CD4-positive, alpha-beta T cell (primary cell): ENCODE measurements at regions not wholly inside any gene's neighbourhood (a gene's known extent, or its start where the extent isn't known, plus 50 kb on each side); places are given as distances from the start of the nearest gene placed in this dataset.

Experiments used
- ATAC-seq: fragments of 200-7000 bp; cut with Tn5 transposase; one replicate; pipeline ENCODE4 v1.10.0; 2022; ENCODE audit warnings: mild to moderate bottlenecking; ENCODE audit not compliant: poor library complexity
- CTCF ChIA-PET: fragments of 350-600 bp; sonication (Branson Sonifier 250); formaldehyde crosslinking; loops from one replicate; lab custom pipeline; 2021; ENCODE audit warnings: antibody characterized with exemption, inconsistent platforms; lab: Charles Lee
- POLR2A ChIA-PET: fragments of 350-600 bp; sonication (Branson Sonifier 250); formaldehyde crosslinking; loops from one replicate; lab custom pipeline; 2021; ENCODE audit warnings: antibody characterized with exemption, inconsistent platforms; lab: Charles Lee
- DNase-seq, 14 experiments: peaks; one replicate each; pipeline ENCODE4 v3.0.0-alpha.2; 2013 to 2020; ENCODE audit warnings: mixed read lengths in 2 of 14
- H3K27ac ChIP-seq, 2 donors: one replicate each; pipeline versions ENCODE4 v1.5.1 to v1.7.0; 2013; ENCODE audit warnings: low read length in 2 of 2, low read depth in 1 of 2, mild to moderate bottlenecking in 1 of 2
- H3K27me3 ChIP-seq, 2 experiments: 1 replicate in 1 of 2; 2 replicates in 1 of 2; pipeline versions ENCODE4 v1.6.1 to v1.7.0; 2013; ENCODE audit warnings: low read length in 2 of 2, control low read depth in 1 of 2, mild to moderate bottlenecking in 1 of 2, moderate library complexity in 1 of 2; ENCODE audit not compliant: insufficient read depth in 2 of 2, control insufficient read depth in 1 of 2
- H3K36me3 ChIP-seq: one replicate; pipeline ENCODE4 v1.6.1; 2013; ENCODE audit warnings: low read length, control low read depth; ENCODE audit not compliant: insufficient read depth
- H3K4me1 ChIP-seq: one replicate; pipeline ENCODE4 v1.6.1; 2013; ENCODE audit warnings: low read length, control low read depth; ENCODE audit not compliant: insufficient read depth
- H3K4me3 ChIP-seq: one replicate; pipeline ENCODE4 v1.5.1; 2013; ENCODE audit warnings: mild to moderate bottlenecking, low read length, moderate library complexity
- H3K9me3 ChIP-seq, 2 experiments: 1 replicate in 1 of 2; 2 replicates in 1 of 2; pipeline versions ENCODE4 v1.6.1 to v1.7.0; 2013; ENCODE audit warnings: low read length in 2 of 2, mild to moderate bottlenecking in 2 of 2, control low read depth in 1 of 2, moderate library complexity in 1 of 2; ENCODE audit not compliant: control insufficient read depth in 1 of 2, insufficient read depth in 1 of 2
- H3K27ac Mint-ChIP-seq: one replicate; pipeline ENCODE4 v1.8.0; 2020; ENCODE audit warnings: mixed read lengths
- H3K27me3 Mint-ChIP-seq: one replicate; pipeline ENCODE4 v1.8.0; 2021; ENCODE audit warnings: mixed read lengths
- H3K36me3 Mint-ChIP-seq: one replicate; pipeline ENCODE4 v1.8.0; 2021; ENCODE audit warnings: low read depth, mixed read lengths
- H3K4me1 Mint-ChIP-seq: one replicate; pipeline ENCODE4 v1.8.0; 2021; ENCODE audit warnings: low read depth, mixed read lengths
- H3K4me3 Mint-ChIP-seq: one replicate; pipeline ENCODE4 v1.8.0; 2020; ENCODE audit warnings: mild to moderate bottlenecking, mixed read lengths
- H3K9me3 Mint-ChIP-seq: one replicate; pipeline ENCODE4 v1.8.0; 2020; ENCODE audit warnings: mixed read lengths
- CTCF ChIP-seq: fragments of 200-600 bp; IDR thresholded peaks from one replicate; pipeline ENCODE4 v1.8.0; 2022; ENCODE audit warnings: antibody characterized with exemption, mild to moderate bottlenecking
- intact Hi-C, 2 experiments: fragments of 100-400 bp; cut with DNase I in 1 of 2; cut with micrococcal nuclease in 1 of 2; formaldehyde crosslinking; loops; one replicate each; pipeline versions ENCODE4 v1.15.1 to v1.9.0; 2023 to 2025; cut with DNase I, micrococcal nuclease

GRCh38 chrX:98338544-98338943 is 1454.8 kb downstream of the RPA4 start:
- no peak for ATAC-seq

GRCh38 chrX:98350940-98351339 is 1467.2 kb downstream of the RPA4 start:
- Histone ChIP-seq H3K4me3 (no peak overlapping the region), H3K4me1 (no peaks in the 10 kb centered on the region), H3K9me3 (peaks cover 0 to 3% of the 10 kb centered on the region in 2 experiments), H3K27me3 (no peaks in the 10 kb centered on the region), H3K27ac (no peak overlapping the region), H3K36me3 (no peaks in the 10 kb centered on the region)
- H3K4me3 Mint-ChIP-seq, result no peak overlapping the region
- POLR2A ChIA-PET, result no interaction called here
- H3K36me3 Mint-ChIP-seq, result no peaks in the 10 kb centered on the region
- intact Hi-C loops, result no loop called here
- ATAC-seq, result no peak
- H3K9me3 Mint-ChIP-seq, result no peaks in the 10 kb centered on the region
- no peak overlapping the region for H3K27ac Mint-ChIP-seq
- TF ChIP-seq CTCF, result no peak
- no peaks in the 10 kb centered on the region for H3K27me3 Mint-ChIP-seq
- DNase-seq, result no peak
- CTCF ChIA-PET, result no interaction called here
- no peaks in the 10 kb centered on the region for H3K4me1 Mint-ChIP-seq

More at GRCh38 chrX:98338544-98338943, 1454.8 kb downstream of the RPA4 start:
- Mint-ChIP-seq H3K9me3 (no peaks in the 10 kb centered on the region), H3K36me3 (no peaks in the 10 kb centered on the region), H3K27ac (no peak overlapping the region), H3K4me3 (no peak overlapping the region), H3K4me1 (no peaks in the 10 kb centered on the region), H3K27me3 (no peaks in the 10 kb centered on the region)
- Histone ChIP-seq H3K4me1 (no peaks in the 10 kb centered on the region), H3K36me3 (no peaks in the 10 kb centered on the region), H3K4me3 (no peak overlapping the region), H3K9me3 (no peaks in the 10 kb centered on the region), H3K27ac (no peak overlapping the region), H3K27me3 (no peaks in the 10 kb centered on the region)
- TF ChIP-seq CTCF, result no peak
- intact Hi-C loops, result no loop called here
- CTCF ChIA-PET, result no interaction called here
- DNase-seq, result no peak
- POLR2A ChIA-PET, result no interaction called here

GRCh38 chrX:98357146-98357545 is 1473.4 kb downstream of the RPA4 start:
- TF ChIP-seq CTCF, result no peak
- no peaks in the 10 kb centered on the region for H3K4me1 ChIP-seq
- H3K27me3 ChIP-seq, result no peaks in the 10 kb centered on the region
- H3K9me3 ChIP-seq, result no peaks in the 10 kb centered on the region
- intact Hi-C loops, result no loop called here
- Mint-ChIP-seq H3K4me1 (no peaks in the 10 kb centered on the region), H3K36me3 (no peaks in the 10 kb centered on the region), H3K9me3 (no peaks in the 10 kb centered on the region), H3K27me3 (no peaks in the 10 kb centered on the region), H3K4me3 (no peak overlapping the region), H3K27ac (no peak overlapping the region)
- H3K36me3 ChIP-seq, result no peaks in the 10 kb centered on the region
- no peak for DNase-seq
- ChIA-PET POLR2A (no interaction called here), CTCF (no interaction called here)
- no peak overlapping the region for H3K4me3 ChIP-seq
- H3K27ac ChIP-seq, result no peak overlapping the region
- no peak for ATAC-seq
